ENCODE measurements at regions not wholly inside any gene's neighbourhood (a gene's known extent, or its start where the extent isn't known, plus 50 kb on each side); places are given as distances from the start of the nearest gene placed in this dataset.

DNA sequence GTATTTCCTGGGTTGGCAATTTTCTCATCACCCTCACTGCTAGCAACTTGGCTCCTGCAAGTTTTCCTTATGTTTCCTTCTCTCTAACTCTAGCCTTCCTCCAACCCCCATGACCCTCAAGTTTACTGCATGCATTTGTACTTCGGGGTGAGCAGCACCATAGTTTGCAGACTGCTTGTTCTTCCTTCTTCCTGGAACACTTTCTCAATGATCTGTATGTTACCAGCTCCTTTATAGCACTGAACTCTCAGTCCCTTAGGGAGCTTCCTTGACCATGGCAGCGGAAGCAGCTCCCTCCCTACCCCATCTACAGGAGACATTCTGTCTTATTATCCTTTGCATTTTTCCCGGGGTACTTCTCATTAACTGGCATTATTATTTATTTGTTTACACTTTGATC is 1089.5 kb upstream of the GYPC start:
- H3K4me3 ChIP-seq (ENCODE audit: low read depth in 1 of 3, low read length in 3 of 3) = no peak overlapping the region
- H3K9ac ChIP-seq (ENCODE audit: low read depth in 1 of 2, low read length in 2 of 2) = no peak overlapping the region
- TF ChIP-seq TAF1 (conservative IDR thresholded peaks at IDR 0.05) (no peak), FOXA2 (IDR thresholded peaks at IDR 0.05) (no peak), FOXA1 (IDR thresholded peaks at IDR 0.05) (no peak), HNF4A (conservative IDR thresholded peaks at IDR 0.05) (no peak), NR2F2 (IDR thresholded peaks at IDR 0.05) (no peak), JUND (IDR thresholded peaks at IDR 0.05) (no peak), EGR1 (IDR thresholded peaks at IDR 0.05; ENCODE audit: low read depth in 2 of 2) (no peak), YY1 (IDR thresholded peaks at IDR 0.05) (no peak), GABPA (IDR thresholded peaks at IDR 0.05 in 1 of 2, conservative IDR thresholded peaks at IDR 0.05 in 1 of 2) (no peak), SP1 (IDR thresholded peaks at IDR 0.05) (no peak)
- TF ChIP-seq, protein P1, sequence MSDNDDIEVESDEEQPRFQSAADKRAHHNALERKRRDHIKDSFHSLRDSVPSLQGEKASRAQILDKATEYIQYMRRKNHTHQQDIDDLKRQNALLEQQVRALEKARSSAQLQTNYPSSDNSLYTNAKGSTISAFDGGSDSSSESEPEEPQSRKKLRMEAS (IDR thresholded peaks at IDR 0.05) = no peak
- TF ChIP-seq, protein P2, sequence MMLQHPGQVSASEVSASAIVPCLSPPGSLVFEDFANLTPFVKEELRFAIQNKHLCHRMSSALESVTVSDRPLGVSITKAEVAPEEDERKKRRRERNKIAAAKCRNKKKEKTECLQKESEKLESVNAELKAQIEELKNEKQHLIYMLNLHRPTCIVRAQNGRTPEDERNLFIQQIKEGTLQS (IDR thresholded peaks at IDR 0.05) = no peak
- TF ChIP-seq, protein P3, sequence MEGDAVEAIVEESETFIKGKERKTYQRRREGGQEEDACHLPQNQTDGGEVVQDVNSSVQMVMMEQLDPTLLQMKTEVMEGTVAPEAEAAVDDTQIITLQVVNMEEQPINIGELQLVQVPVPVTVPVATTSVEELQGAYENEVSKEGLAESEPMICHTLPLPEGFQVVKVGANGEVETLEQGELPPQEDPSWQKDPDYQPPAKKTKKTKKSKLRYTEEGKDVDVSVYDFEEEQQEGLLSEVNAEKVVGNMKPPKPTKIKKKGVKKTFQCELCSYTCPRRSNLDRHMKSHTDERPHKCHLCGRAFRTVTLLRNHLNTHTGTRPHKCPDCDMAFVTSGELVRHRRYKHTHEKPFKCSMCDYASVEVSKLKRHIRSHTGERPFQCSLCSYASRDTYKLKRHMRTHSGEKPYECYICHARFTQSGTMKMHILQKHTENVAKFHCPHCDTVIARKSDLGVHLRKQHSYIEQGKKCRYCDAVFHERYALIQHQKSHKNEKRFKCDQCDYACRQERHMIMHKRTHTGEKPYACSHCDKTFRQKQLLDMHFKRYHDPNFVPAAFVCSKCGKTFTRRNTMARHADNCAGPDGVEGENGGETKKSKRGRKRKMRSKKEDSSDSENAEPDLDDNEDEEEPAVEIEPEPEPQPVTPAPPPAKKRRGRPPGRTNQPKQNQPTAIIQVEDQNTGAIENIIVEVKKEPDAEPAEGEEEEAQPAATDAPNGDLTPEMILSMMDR (IDR thresholded peaks at IDR 0.05; ENCODE audit: low read depth, low read length, missing input control) = no peak
- TF ChIP-seq, protein P4, sequence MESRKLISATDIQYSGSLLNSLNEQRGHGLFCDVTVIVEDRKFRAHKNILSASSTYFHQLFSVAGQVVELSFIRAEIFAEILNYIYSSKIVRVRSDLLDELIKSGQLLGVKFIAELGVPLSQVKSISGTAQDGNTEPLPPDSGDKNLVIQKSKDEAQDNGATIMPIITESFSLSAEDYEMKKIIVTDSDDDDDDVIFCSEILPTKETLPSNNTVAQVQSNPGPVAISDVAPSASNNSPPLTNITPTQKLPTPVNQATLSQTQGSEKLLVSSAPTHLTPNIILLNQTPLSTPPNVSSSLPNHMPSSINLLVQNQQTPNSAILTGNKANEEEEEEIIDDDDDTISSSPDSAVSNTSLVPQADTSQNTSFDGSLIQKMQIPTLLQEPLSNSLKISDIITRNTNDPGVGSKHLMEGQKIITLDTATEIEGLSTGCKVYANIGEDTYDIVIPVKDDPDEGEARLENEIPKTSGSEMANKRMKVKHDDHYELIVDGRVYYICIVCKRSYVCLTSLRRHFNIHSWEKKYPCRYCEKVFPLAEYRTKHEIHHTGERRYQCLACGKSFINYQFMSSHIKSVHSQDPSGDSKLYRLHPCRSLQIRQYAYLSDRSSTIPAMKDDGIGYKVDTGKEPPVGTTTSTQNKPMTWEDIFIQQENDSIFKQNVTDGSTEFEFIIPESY (IDR thresholded peaks at IDR 0.05) = no peak
- no peaks in the 10 kb centered on the region for H3K4me1 ChIP-seq (ENCODE audit: control insufficient read depth in 4 of 4, insufficient read depth in 4 of 4, low read length in 3 of 4)
- H3K27ac ChIP-seq (ENCODE audit: low read depth in 1 of 2, low read length in 2 of 2) = no peak overlapping the region
- WGBS = 60% methylated on average over 3 of the region's 3 CpGs
- no peaks in the 10 kb centered on the region for H3K9me3 ChIP-seq (ENCODE audit: control insufficient read depth in 4 of 4, low read length in 3 of 4)
- no peaks in the 10 kb centered on the region for H3K36me3 ChIP-seq (ENCODE audit: control insufficient read depth in 4 of 4, insufficient read depth in 3 of 4, low read depth in 1 of 4, low read length in 3 of 4)
- DNase-seq (ENCODE audit: low spot score) = no peak
- H3K27me3 ChIP-seq (ENCODE audit: control insufficient read depth in 4 of 4, insufficient read depth in 4 of 4, low read length in 3 of 4) = no peaks in the 10 kb centered on the region

DNA sequence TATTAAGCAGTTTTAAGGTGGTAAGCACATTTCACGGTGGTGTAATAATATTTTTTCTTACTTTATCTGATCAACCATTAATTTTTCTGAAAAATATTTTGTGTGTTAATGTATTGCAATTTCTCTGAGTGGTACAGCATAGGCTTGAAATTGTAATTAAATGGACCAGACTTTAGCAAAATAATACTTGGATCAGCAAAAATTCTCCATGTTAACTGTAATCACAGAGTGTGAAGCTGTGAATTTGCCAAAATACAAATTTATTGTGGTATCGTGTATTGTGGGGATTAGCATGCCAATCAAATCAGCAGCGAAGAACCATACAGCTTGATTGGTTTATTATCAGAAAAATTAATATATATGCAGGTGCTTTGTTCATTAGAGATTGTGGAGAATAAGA is 1088.9 kb upstream of the GYPC start:
- Histone ChIP-seq H3K9ac (ENCODE audit: low read depth in 1 of 2, low read length in 2 of 2) (no peak overlapping the region), H3K9me3 (ENCODE audit: control insufficient read depth in 4 of 4, low read length in 3 of 4) (no peaks in the 10 kb centered on the region), H3K4me3 (ENCODE audit: low read depth in 1 of 3, low read length in 3 of 3) (no peak overlapping the region), H3K27me3 (ENCODE audit: control insufficient read depth in 4 of 4, insufficient read depth in 4 of 4, low read length in 3 of 4) (no peaks in the 10 kb centered on the region), H3K27ac (ENCODE audit: low read depth in 1 of 2, low read length in 2 of 2) (no peak overlapping the region), H3K36me3 (ENCODE audit: control insufficient read depth in 4 of 4, insufficient read depth in 3 of 4, low read depth in 1 of 4, low read length in 3 of 4) (no peaks in the 10 kb centered on the region), H3K4me1 (ENCODE audit: control insufficient read depth in 4 of 4, insufficient read depth in 4 of 4, low read length in 3 of 4) (no peaks in the 10 kb centered on the region)
- no peak for DNase-seq (ENCODE audit: low spot score)
- no peak for TF ChIP-seq NR2F2 (IDR thresholded peaks at IDR 0.05)
- no peak for TF ChIP-seq GABPA (IDR thresholded peaks at IDR 0.05 in 1 of 2, conservative IDR thresholded peaks at IDR 0.05 in 1 of 2)
- TF ChIP-seq, protein P3 (IDR thresholded peaks at IDR 0.05; ENCODE audit: low read depth, low read length, missing input control) = no peak
- TF ChIP-seq TAF1 (conservative IDR thresholded peaks at IDR 0.05) = no peak
- TF ChIP-seq RXRA (IDR thresholded peaks at IDR 0.05) = no peak
- TF ChIP-seq, protein P2 (IDR thresholded peaks at IDR 0.05) = no peak
- TF ChIP-seq, protein P5, sequence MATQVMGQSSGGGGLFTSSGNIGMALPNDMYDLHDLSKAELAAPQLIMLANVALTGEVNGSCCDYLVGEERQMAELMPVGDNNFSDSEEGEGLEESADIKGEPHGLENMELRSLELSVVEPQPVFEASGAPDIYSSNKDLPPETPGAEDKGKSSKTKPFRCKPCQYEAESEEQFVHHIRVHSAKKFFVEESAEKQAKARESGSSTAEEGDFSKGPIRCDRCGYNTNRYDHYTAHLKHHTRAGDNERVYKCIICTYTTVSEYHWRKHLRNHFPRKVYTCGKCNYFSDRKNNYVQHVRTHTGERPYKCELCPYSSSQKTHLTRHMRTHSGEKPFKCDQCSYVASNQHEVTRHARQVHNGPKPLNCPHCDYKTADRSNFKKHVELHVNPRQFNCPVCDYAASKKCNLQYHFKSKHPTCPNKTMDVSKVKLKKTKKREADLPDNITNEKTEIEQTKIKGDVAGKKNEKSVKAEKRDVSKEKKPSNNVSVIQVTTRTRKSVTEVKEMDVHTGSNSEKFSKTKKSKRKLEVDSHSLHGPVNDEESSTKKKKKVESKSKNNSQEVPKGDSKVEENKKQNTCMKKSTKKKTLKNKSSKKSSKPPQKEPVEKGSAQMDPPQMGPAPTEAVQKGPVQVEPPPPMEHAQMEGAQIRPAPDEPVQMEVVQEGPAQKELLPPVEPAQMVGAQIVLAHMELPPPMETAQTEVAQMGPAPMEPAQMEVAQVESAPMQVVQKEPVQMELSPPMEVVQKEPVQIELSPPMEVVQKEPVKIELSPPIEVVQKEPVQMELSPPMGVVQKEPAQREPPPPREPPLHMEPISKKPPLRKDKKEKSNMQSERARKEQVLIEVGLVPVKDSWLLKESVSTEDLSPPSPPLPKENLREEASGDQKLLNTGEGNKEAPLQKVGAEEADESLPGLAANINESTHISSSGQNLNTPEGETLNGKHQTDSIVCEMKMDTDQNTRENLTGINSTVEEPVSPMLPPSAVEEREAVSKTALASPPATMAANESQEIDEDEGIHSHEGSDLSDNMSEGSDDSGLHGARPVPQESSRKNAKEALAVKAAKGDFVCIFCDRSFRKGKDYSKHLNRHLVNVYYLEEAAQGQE (IDR thresholded peaks at IDR 0.05) = no peak
- TF ChIP-seq, protein P1 (IDR thresholded peaks at IDR 0.05) = no peak
- no peak for TF ChIP-seq SP1 (IDR thresholded peaks at IDR 0.05)
- TF ChIP-seq HNF4A (conservative IDR thresholded peaks at IDR 0.05) = no peak
- TF ChIP-seq FOXA1 (IDR thresholded peaks at IDR 0.05) = no peak
- TF ChIP-seq JUND (IDR thresholded peaks at IDR 0.05) = no peak
- TF ChIP-seq FOXA2 (IDR thresholded peaks at IDR 0.05) = no peak
- WGBS = 75% methylated on average over 3 of the region's 3 CpGs
